NAMALWA (cell line): ENCODE measurements at regions not wholly inside any gene's neighbourhood (a gene's known extent, or its start where the extent isn't known, plus 50 kb on each side); places are given as distances from the start of the nearest gene placed in this dataset.
"Not testable (repeated sequence)": the region's sequence is repeated elsewhere in the genome, so short reads cannot be mapped to it uniquely, and the experiment has no call there.

Source experiments
- DNase-seq: peaks from one replicate; pipeline ENCODE4 v3.0.0-alpha.2; 2015; ENCODE audit warnings: low spot score

DNA sequence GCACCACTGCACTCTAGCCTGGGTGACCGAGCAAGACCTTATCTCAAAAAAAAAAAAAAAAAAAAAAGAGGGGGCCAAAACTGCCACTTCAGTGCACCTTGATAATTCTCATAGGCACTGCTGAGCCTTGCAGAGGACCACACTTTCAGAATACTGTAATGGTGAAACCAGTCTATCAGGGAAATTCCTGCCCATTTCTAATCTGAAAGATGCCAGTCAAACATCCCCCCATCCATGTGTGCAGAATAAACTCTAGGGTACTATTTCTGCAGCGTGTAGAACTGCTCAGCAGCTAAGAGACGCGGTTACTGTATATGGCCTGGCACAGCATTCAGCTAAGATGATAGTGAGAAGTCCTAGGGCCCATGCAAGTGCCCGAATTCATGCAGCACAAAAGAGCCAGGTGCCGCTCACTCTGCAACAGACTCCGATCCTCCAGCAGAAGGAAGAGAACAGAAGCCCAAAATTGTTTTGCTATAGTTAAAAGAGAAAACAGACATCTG lies 286.8 kb upstream of the KLF14 start:
- no peak for DNase-seq

DNA sequence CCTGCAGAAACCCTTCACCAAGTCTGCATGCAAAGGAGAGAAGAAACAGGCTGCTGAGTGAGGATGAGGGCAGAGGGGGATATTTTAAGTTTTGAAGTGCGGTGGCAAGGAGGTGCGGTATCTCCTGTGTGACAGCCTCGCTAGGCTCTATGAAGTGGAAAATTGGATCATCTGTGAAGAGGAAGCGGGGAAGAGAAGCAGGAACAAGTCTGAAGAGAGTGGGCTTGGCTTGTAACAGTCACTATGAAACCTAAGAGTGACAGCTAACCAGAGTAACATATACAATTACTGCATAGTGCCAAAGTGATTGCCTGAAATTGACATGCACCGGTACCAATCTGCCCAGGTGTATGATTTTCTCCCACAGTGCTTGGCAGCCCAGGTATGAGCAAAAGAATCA lies 287.5 kb upstream of the KLF14 start:
- no peak for DNase-seq

DNA sequence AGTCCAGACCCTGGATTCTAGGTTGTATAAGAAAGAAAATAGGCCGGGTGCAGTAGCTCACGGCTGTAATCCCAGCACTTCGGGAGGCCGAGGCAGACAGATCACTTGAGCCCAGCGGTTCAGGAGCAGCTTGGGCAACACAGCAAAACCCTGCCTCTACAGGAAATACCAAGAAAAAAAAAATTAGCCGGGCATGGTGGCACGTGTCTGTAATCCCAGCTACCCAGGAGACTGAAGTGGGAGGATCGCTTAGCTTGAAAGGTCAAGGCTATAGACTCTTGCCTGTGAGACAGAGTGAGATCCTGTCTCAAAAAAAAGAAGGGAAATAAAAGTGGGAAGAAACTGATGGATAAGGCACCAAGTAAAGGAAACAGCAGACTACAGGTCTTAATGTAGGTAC lies 287.9 kb upstream of the KLF14 start:
- no peak for DNase-seq

- no peak for DNase-seq
Observed at GRCh38 chr7:131026297-131027000, 292.4 kb upstream of the KLF14 start.

- DNase-seq = no peak
Observed at GRCh38 chr7:131027287-131027773, 293.3 kb upstream of the KLF14 start.

DNA sequence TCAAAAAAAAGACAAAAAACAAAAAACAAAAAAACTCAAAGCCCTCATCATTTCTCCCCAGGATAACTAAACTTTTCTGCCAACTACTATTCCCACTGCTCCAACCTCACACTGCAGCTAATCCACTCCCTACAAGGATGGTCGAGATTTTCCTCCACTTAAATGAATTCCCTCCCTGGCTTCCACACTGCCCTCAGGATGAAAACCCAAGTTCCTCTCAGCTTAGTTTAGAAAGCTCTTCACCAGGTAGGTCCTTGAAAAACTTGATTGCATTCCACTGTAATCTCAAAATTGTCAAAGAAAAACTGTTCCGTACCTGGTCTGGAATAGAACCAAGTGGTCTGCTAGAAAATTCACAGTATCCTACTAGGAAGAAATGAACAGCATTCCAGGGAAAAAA lies 294.3 kb upstream of the KLF14 start:
- no peak for DNase-seq

GRCh38 chr7:131029002-131029401 lies 295.0 kb upstream of the KLF14 start:
- no peak for DNase-seq

DNA sequence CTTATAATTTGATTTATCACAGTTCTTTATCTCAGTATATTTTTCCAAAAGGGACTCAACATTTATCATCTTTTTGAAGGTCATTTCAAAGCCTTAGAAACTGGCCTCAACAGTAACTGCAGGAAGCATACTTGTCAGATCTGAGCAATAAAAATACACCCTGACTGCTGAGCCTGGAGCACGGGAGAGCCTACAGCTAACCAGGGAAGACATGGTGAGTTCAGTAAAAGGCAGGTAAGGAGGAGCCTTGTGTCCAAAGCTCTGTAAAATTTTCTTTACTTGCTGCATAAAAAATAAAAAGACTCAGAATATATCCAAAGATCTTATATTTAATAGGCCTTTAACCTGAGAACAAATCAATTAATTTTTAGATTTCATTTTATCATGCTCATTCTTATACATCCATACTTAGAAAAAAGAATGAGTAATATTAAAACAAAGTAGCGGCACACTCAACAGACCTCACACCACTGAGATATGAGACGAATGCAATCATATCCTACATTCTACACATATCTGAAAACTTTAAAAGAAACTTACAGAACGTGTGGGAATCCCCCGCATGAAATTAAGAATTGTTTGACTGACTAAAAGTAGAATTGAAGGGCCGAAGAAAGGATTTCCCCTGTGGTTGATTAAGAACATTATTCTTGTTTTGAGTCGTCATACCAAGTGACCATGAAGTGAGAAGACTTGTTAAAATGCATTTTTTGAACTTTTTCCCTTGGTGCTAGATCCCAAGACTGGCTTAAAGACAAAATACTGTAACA lies 296.4 kb upstream of the MKLN1 start:
- DNase-seq = no peak

DNA sequence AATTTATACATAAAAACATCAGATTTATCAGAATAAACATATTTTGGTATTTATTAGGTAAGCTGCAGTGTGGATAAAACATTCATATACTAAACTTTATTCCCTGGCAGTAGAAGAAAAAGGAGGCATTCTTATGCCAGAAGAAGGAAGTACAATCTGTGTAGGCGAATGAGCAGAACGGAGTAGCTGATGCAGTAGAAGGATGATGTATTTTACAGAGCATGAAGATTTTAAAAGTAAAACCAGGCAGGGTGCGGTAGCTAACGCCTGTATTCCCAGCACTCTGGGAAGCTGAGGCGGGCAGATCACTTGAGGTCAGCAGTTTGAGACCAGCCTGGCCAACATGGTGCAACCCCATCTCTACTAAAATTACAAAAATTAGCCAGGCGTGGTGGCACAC lies 294.9 kb upstream of the MKLN1 start:
- DNase-seq = no peak

DNA sequence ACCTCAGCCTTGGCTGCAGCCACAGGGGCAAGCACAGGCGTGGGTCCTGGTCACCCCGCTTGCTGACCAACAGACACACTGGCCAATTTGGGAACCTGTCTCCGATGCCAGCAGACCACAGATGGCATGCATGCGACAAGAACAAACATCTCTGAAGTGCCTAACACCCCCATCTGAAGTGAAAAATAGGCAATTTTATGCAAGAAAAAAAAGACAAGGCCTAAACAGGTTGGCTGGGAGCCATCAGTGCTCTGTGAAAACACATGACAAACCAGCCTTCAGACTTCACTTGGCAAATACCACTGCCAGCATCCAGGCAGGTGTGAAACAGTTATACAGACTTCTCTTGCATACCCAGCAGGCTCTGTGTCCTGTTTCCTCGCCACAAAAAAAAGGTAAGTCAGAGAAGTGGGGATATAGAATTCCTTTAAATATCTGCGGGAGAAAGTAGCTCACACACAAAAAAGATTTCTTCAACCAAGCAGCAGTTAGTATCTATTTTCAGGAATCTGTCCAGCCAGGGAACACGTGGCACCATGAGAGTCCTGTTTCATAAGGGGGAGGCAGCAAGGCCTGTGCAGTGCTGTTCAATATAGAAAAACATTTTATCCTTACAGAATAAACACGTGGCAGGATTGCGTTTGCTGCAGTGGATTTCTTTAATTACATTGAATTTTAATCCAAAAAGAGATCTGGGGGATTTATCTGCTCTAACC lies 293.4 kb upstream of the MKLN1 start:
- no peak for DNase-seq

GRCh38 chr7:131035088-131035770 lies 292.4 kb upstream of the MKLN1 start:
- DNase-seq = no peak

DNA sequence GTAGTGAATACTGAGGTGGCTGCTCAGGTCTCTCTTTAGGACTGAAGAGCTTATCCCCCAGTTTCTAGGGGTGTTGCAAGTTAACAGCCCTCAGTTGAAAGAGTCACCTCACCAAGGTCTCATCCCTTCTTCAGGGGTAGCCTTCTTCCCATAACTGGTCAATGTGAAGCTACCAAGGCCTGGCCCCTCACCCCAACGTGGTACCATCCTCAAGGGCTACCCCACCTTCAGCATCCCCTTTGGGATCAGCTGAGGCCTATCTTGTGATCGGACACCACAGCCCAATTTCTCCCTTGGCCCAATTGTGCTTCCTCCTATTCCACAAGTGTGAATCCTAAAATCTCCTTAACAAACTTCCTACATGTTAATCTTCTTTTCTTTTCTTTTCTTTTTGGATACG lies 289.5 kb upstream of the MKLN1 start:
- DNase-seq = no peak

DNA sequence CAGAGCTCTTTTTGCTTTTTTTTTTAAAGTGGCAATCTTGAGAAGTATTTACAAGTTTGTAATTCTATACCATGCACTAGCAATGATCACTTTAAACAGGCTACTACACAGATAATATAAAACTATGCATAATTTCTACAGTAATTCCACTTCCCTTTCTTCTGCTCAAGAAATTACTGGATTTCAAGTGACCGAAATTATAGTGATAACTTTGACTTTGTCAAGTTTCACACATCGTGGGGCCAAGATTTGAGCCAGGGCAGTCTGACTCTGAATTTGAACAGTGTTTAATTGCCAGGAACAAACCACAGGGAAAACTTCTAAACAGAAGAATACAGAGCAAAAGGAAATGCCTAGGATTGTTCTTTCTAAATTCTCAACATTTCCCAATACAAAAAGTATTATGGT lies 288.3 kb upstream of the MKLN1 start:
- no peak for DNase-seq

- no peak for DNase-seq
Observed at GRCh38 chr7:131039836-131040235, 287.8 kb upstream of the MKLN1 start.

DNA sequence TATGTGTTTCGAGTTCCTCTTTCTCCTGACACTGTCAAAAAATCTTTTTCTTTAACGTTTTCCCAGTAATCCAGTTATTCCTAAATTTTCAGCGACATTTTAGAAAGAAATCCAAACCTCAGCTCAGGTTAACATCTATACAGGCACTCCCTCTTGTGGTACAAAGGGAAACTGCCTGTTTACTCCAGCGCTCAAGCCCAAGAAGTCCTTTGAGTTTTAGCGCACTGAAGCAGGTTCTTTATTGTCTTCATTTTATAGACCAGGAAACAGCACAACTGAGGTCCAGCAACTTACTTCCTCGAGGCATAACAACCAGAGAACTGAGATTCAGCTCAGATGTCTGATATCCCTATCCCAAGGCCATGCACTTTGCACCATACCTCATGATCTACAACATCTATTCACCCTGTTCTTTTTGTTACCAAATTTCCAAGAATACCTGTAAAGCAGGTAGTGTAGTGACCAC lies 287.2 kb upstream of the MKLN1 start:
- peak; percentile 85 for DNase-seq

- DNase-seq = not testable (repeated sequence)
Observed at GRCh38 chr7:131041012-131041695, 286.5 kb upstream of the MKLN1 start.

- DNase-seq = no peak
Observed at GRCh38 chr7:131042269-131043160, 285.2 kb upstream of the MKLN1 start.

- no peak for DNase-seq
Observed at GRCh38 chr7:131045526-131045925, 282.1 kb upstream of the MKLN1 start.

DNA sequence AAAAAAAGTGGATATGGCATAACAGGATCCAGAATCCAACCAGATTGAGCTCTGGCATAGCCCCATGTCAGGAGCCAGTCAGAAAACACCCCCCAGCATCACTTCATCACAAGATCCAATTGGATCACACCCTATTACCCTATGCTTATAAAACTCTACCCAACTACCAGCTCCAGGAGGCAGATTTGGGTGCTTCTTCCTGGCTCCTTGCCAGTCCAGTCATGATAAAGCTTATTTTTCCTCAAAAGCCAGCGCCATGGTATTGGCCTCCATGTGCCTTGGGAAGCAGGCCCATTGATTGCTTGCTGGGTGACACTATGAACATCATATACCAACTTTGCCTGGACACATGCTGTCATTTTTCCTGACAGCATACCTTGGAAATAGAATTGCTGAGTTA lies 281.4 kb upstream of the MKLN1 start:
- DNase-seq = no peak

GRCh38 chr7:131047651-131048304 lies 279.9 kb upstream of the MKLN1 start:
- no peak for DNase-seq
